Tibial artery (tissue), 4 donors: ENCODE measurements at regions not wholly inside any gene's neighbourhood (a gene's known extent, or its start where the extent isn't known, plus 50 kb on each side); places are given as distances from the start of the nearest gene placed in this dataset.

Experiments used
- DNase-seq, 2 donors: peaks; one replicate each; pipeline ENCODE4 v3.0.0-alpha.2; 2019
- H3K27ac ChIP-seq, 2 donors: fragments of 200-600 bp; sonication (generic) in 1 of 2; 1 replicate in 1 of 2; 2 replicates in 1 of 2; pipeline ENCODE4 v1.5.1; 2018 to 2019; ENCODE audit warnings: mild to moderate bottlenecking in 1 of 2
- H3K27me3 ChIP-seq, 2 donors: fragments of 200-600 bp; sonication (generic) in 1 of 2; one replicate each; pipeline versions ENCODE4 v1.5.1 to v1.6.0; 2016 to 2019
- H3K36me3 ChIP-seq, 3 donors: fragments of 200-600 bp; sonication (generic) in 2 of 3; one replicate each; pipeline ENCODE4 v1.5.1; 2016 to 2019; ENCODE audit warnings: mild to moderate bottlenecking in 2 of 3
- H3K4me1 ChIP-seq, 4 donors: fragments of 200-600 bp; sonication (generic) in 2 of 4; 1 replicate in 3 of 4; 2 replicates in 1 of 4; pipeline ENCODE4 v1.5.1; 2016 to 2019
- H3K4me3 ChIP-seq, 2 donors: fragments of 200-600 bp; sonication (generic) in 1 of 2; 1 replicate in 1 of 2; 2 replicates in 1 of 2; pipeline ENCODE4 v1.5.1; 2018 to 2019; ENCODE audit warnings: mild to moderate bottlenecking in 2 of 2
- H3K9me3 ChIP-seq, 3 donors: fragments of 200-600 bp; sonication (generic) in 1 of 3; one replicate each; pipeline ENCODE4 v1.5.1; 2016 to 2019
- intact Hi-C: fragments of 100-400 bp; cut with DNase I; formaldehyde crosslinking; loops from one replicate; pipeline ENCODE4 v1.15.0; 2023; ENCODE audit warnings: low total_unique reads
- TF ChIP-seq, protein P1 (sequence below), 2 experiments: fragments of 200-600 bp in 1 of 2; fragments of 450-650 bp in 1 of 2; IDR thresholded peaks; one replicate each; pipeline ENCODE4 v1.5.1; 2017 to 2019; ENCODE audit warnings: antibody characterized with exemption in 2 of 2, mild to moderate bottlenecking in 1 of 2, moderate library complexity in 1 of 2

DNA sequence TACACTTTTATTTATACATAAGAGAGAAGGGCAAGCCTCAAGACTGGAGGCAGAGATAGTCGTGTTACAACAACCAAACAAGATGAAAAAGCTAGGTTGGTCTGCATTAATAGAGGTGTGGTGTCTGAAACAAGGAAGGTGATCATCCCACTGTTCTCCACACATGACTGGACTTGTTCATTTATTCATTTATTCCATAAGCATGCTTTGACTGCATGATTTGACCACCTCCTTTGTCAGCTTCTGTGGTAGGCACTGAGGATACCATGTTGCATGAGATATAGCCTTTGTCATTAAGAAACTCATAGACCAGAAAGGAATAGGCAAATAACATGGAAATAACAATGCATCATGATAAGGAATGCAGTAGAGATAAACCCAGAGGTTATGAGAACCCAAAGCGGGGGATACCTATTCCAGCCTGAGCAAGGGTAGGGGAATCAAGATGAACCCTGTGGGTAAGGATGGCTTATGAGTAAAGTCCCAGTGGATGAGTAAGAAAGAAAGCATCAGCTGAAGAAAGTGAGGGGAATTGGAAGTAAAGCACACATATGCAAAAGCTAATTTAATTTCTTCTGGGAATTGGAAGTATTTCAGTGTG, 173.7 kb upstream of the FGGY start:
- Histone ChIP-seq H3K4me1 (peaks cover 0 to 6% (median 0%) of the 10 kb centered on the region in 4 donors), H3K27ac (no peak overlapping the region), H3K27me3 (no peaks in the 10 kb centered on the region), H3K4me3 (no peak overlapping the region), H3K9me3 (no peaks in the 10 kb centered on the region), H3K36me3 (no peaks in the 10 kb centered on the region)
- no peak for DNase-seq
- intact Hi-C loops, result no loop called here
- TF ChIP-seq, protein P1, sequence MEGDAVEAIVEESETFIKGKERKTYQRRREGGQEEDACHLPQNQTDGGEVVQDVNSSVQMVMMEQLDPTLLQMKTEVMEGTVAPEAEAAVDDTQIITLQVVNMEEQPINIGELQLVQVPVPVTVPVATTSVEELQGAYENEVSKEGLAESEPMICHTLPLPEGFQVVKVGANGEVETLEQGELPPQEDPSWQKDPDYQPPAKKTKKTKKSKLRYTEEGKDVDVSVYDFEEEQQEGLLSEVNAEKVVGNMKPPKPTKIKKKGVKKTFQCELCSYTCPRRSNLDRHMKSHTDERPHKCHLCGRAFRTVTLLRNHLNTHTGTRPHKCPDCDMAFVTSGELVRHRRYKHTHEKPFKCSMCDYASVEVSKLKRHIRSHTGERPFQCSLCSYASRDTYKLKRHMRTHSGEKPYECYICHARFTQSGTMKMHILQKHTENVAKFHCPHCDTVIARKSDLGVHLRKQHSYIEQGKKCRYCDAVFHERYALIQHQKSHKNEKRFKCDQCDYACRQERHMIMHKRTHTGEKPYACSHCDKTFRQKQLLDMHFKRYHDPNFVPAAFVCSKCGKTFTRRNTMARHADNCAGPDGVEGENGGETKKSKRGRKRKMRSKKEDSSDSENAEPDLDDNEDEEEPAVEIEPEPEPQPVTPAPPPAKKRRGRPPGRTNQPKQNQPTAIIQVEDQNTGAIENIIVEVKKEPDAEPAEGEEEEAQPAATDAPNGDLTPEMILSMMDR (IDR thresholded peaks at IDR 0.05), result no peak

DNA sequence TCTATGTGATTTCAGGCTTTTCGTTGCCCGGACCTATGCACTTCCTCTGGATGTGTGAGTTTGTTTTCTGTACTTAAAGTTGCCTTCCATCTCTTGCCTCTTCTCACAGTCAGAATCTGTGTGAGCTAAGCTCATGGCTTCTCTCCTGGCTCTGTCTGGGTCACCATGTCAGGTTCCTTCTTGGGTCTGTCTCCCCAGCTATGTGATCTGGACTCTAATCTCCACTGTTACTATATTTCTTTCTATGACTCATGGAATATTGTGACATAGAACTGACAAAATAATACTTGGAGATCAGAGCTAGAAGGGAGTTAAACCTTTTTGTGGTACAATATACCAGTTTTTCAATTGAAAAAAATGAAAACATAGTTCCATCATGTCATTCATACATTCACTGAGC, 172.7 kb upstream of the FGGY start:
- TF ChIP-seq, protein P1 (IDR thresholded peaks at IDR 0.05), result no peak
- Histone ChIP-seq H3K27me3 (no peaks in the 10 kb centered on the region), H3K4me1 (peaks cover 0 to 6% (median 0%) of the 10 kb centered on the region in 4 donors), H3K4me3 (no peak overlapping the region), H3K27ac (no peak overlapping the region), H3K9me3 (no peaks in the 10 kb centered on the region), H3K36me3 (no peaks in the 10 kb centered on the region)
- intact Hi-C loops, result no loop called here
- no peak for DNase-seq

DNA sequence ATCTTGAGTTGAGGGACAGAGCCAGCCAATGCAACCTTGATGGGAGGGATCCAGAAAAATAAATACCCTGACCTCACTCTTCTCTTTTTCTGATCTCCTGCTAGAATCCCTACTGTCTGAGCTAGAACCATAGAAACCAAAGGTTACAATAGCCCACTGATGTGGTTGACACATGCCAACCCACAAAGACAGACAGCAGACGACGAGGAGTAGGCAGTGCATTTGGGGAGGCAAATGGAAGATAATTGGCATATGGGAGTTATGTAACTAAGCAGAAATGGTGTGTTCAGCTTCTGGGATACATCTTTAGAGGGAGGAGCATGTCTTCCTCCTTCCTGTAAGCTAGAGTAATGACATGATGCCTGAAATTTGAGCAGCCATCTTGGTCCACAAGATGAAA, 171.7 kb upstream of the FGGY start:
- Histone ChIP-seq H3K4me1 (peaks cover 0 to 6% (median 0%) of the 10 kb centered on the region in 4 donors), H3K9me3 (no peaks in the 10 kb centered on the region), H3K27me3 (no peaks in the 10 kb centered on the region), H3K27ac (no peak overlapping the region), H3K36me3 (no peaks in the 10 kb centered on the region), H3K4me3 (no peak overlapping the region)
- no peak for DNase-seq
- TF ChIP-seq, protein P1 (IDR thresholded peaks at IDR 0.05), result no peak
- intact Hi-C loops, result no loop called here

- Histone ChIP-seq H3K4me3 (no peak overlapping the region), H3K9me3 (no peaks in the 10 kb centered on the region), H3K27ac (no peak overlapping the region), H3K4me1 (peaks cover 0 to 6% (median 0%) of the 10 kb centered on the region in 4 donors), H3K27me3 (no peaks in the 10 kb centered on the region), H3K36me3 (no peaks in the 10 kb centered on the region)
- no peak for DNase-seq
- intact Hi-C loops, result no loop called here
- TF ChIP-seq, protein P1 (IDR thresholded peaks at IDR 0.05), result no peak
These were observed 171.1 kb upstream of the FGGY start for GRCh38 chr1:59125676-59126320.

DNA sequence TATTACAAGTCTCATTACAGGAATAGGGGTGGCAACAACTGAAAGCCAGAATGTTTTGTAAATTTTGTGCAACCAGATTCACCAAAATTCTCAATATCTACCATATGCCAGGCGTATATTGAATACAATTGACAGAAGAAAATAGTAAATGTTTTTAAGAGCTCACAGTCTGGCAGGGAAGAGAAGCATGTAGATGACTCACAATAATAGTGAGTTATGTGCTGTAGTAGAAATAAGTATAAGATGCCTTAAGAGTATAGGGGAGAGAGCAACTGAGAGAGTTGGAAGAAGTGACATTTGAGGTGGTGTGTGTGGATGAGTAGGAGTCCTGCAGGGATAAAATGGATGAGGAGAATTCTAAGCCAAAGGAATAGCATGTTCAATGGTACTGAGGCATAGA, 170.5 kb upstream of the FGGY start:
- no peak overlapping the region for H3K4me3 ChIP-seq
- H3K27me3 ChIP-seq, result no peaks in the 10 kb centered on the region
- DNase-seq, result no peak
- TF ChIP-seq, protein P1 (IDR thresholded peaks at IDR 0.05), result no peak
- intact Hi-C loops, result no loop called here
- peaks cover 0 to 6% (median 0%) of the 10 kb centered on the region in 4 donors for H3K4me1 ChIP-seq
- H3K9me3 ChIP-seq, result no peaks in the 10 kb centered on the region
- H3K27ac ChIP-seq, result no peak overlapping the region
- no peaks in the 10 kb centered on the region for H3K36me3 ChIP-seq
